GM18507 (cell line): ENCODE measurements at regions not wholly inside any gene's neighbourhood (a gene's known extent, or its start where the extent isn't known, plus 50 kb on each side); places are given as distances from the start of the nearest gene placed in this dataset.
"Not testable (repeated sequence)": the region's sequence is repeated elsewhere in the genome, so short reads cannot be mapped to it uniquely, and the experiment has no call there.

Source experiments
- DNase-seq: peaks from one replicate; pipeline ENCODE4 v3.0.0; 2011; ENCODE audit warnings: low read depth; ENCODE audit not compliant: insufficient read length; ENCODE audit errors: extremely low spot score
- FAIRE-seq: peaks from 2 replicates; lab custom pipeline; 2011; peaks lifted over from hg19 to GRCh38; lab: Jason Lieb, UNC

- FAIRE-seq (no peak), DNase-seq (no peak)
Observed at GRCh38 chr5:82910491-82910890, 166.7 kb downstream of the TMEM167A start.

GRCh38 chr5:82909771-82910170 lies 167.4 kb downstream of the TMEM167A start:
- DNase-seq (no peak), FAIRE-seq (no peak)

GRCh38 chr5:82905986-82906385 lies 171.2 kb downstream of the TMEM167A start:
- DNase-seq = no peak
- no peak for FAIRE-seq

- DNase-seq (no peak), FAIRE-seq (no peak)
Observed at GRCh38 chr5:82901281-82901888, 175.8 kb downstream of the TMEM167A start.

GRCh38 chr5:82894716-82895115 lies 182.5 kb downstream of the TMEM167A start:
- DNase-seq = no peak
- FAIRE-seq = no peak

DNA sequence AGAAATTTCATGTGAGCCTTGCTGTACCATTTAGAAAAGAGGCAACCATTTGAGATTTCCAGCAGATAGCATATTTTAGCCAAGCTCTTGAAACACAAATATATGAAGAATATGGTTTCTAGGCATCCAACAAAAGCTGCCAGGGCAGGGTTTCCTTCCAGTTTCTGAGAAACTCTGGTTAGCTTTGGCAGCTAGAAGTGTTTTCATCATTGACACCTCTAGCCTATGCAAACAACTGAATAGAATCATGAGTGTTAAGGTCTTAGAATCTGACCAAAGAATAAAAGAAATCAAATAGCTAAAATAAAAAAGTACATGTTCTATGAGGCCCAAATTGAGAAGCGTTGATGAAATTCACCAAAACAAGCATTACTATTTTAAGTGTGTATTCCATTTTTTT lies 188.1 kb downstream of the TMEM167A start:
- no peak for FAIRE-seq
- DNase-seq = no peak

DNA sequence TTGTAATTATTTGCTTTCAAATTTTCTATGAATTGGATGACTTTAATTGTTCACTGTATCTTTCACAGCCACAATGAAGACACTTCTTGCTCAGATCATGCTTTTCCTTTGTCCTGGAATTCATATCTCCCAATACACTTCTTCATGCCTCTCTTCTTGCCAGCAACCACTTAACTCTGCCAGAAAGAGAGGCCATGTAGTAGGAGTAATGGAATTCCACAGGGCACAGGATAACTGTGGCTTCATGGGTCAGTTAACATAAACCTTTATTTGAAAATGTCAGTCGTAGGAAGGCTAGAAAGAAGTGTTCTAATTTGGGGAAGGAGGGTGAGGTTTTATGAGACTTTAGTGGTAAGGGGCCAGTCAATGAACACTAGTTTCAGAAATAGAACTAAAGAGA lies 190.3 kb downstream of the TMEM167A start:
- DNase-seq = no peak
- no peak for FAIRE-seq

DNA sequence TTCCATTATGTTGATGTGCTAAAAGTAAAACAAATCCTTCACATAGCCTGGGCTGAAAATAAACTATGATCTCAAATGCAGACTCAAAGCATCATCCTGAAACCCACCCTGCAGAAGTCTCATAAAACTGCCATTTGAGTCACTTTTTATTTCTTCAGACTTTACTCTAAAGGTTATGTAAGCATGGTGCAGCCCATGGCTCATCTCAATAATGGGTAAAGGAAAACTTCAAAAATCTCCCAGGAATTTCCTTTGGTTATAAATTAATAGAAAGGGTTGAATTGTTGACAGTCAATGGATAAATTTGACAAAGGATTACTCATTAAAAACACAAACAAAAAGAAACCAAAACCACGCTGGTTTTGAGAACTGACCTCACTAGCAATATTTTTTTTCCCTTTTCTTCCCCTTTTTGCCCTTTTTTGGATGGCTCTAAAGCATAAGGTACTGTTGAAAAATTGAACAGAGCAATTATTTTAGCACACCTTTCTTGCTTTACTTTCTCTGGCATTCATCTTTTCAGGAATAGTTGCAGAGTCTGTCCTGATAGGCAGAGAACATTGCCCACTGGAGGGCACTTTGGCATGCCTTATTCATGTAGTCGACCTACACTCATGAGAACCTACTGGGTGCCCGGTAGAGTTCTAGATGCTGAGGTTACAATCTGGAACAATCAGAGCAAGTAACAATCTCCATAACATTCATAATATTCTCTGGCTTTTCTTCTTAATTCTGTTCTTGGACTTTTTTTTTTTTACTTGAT lies 191.4 kb downstream of the TMEM167A start:
- FAIRE-seq (peak; percentile 68), DNase-seq (no peak)

- peak; percentile 12 for FAIRE-seq
Observed at GRCh38 chr5:82884821-82885471, 192.2 kb downstream of the TMEM167A start.

GRCh38 chr5:82882316-82882715 lies 194.9 kb downstream of the TMEM167A start:
- FAIRE-seq (peak; percentile 31), DNase-seq (no peak)

More at GRCh38 chr5:82884821-82885471, 192.2 kb downstream of the TMEM167A start:
- no peak for DNase-seq

GRCh38 chr5:82881571-82882174 lies 195.5 kb downstream of the TMEM167A start:
- FAIRE-seq = peak; percentile 67
- DNase-seq = no peak

DNA sequence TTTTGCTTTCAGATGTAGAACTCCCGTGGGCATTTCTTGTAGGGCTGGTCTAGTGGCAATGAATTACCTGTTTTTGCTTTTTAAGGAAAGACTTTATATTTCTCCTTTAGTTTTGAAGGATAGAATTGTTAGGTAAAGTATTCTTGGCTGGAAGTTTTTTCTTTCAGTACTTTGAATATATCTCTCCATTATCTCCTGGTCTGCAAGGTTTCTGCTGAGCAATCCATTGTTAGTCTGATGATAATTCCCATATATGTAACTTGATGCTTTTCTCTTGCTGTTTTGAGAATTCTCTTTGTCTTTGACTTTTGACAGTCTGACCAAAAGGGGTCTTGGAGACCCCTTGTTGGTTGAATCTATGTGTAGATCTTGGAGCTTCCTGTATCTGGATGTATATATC lies 198.1 kb downstream of the TMEM167A start:
- FAIRE-seq = no peak
- DNase-seq = no peak

- DNase-seq (no peak), FAIRE-seq (no peak)
Observed at GRCh38 chr5:82873452-82873851, 203.7 kb downstream of the TMEM167A start.

- not testable (repeated sequence) for DNase-seq, FAIRE-seq
Observed at GRCh38 chr5:82872321-82873288, 204.6 kb downstream of the TMEM167A start.

DNA sequence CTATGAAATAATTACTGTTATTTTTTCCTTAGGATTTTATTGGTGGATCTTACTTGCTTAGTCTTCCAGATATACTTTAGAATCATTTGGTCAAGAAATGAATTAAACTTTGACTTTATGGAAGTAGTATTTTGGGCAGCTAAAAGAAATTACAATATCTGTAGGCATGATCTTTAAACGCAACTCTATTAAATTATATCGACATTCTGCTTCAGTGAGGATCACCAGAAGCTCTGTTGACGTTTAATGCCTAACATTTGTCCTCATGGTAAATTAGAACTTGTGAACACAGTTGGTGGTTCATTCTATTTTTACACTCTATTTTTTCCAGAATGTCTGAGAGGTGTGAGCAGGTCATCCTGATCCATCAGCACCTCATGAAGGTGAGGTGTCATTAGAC lies 211.6 kb downstream of the TMEM167A start:
- DNase-seq = no peak
- no peak for FAIRE-seq

- DNase-seq = no peak
Observed at GRCh38 chr5:82863266-82863665, 213.9 kb downstream of the TMEM167A start.

DNA sequence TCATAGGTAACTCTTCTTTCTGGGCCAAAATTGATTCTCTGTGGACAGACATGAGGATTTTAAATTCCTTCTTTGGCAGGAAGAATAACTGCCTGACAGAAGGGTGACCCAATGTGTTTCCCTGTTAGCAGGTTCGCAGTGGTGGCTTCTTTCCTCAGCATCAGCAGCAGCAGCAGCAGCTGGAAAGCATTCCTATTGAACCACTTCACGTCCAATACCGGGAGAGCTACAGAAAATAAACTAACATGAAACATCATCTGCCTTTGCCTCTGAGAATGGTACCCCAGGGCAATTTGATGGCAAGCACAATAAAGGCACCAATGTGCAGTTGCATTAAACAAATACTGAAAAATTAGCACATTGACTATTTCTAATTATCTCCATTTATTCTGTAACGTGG lies 214.5 kb downstream of the TMEM167A start:
- FAIRE-seq = no peak

More at GRCh38 chr5:82863266-82863665, 213.9 kb downstream of the TMEM167A start:
- FAIRE-seq = no peak

GRCh38 chr5:82862261-82862660 lies 214.9 kb downstream of the TMEM167A start:
- DNase-seq (no peak), FAIRE-seq (no peak)

More for the DNA sequence above, 214.5 kb downstream of the TMEM167A start:
- no peak for DNase-seq

DNA sequence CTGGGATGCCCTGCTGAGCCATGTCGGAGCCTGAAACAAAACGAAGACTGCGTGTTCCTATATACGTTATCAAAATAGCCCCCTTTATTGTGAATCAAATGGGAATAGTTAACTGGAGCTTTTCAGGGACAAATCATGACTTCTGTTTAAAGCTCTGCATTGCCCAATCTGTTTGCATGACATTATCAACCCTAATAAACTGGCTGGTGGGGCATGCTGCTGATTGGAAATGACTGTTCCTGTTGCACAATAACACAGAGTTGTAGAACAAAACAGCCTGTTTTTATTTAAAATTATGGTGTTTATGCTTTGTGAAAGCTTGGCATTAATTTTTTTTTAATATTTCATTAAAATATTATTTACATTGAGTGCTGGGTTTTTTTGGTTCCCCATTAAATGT lies 215.5 kb downstream of the TMEM167A start:
- FAIRE-seq = no peak

More for the DNA sequence above, 215.5 kb downstream of the TMEM167A start:
- no peak for DNase-seq
